Bone marrow (tissue), 2 donors: ENCODE measurements at regions not wholly inside any gene's neighbourhood (a gene's known extent, or its start where the extent isn't known, plus 50 kb on each side); places are given as distances from the start of the nearest gene placed in this dataset.
"Not testable (repeated sequence)": the region's sequence is repeated elsewhere in the genome, so short reads cannot be mapped to it uniquely, and the experiment has no call there.

Source experiments
- DNase-seq, 2 donors: peaks; one replicate each; lab custom pipeline; 2025; lab: John Stamatoyannopoulos, UW

DNA sequence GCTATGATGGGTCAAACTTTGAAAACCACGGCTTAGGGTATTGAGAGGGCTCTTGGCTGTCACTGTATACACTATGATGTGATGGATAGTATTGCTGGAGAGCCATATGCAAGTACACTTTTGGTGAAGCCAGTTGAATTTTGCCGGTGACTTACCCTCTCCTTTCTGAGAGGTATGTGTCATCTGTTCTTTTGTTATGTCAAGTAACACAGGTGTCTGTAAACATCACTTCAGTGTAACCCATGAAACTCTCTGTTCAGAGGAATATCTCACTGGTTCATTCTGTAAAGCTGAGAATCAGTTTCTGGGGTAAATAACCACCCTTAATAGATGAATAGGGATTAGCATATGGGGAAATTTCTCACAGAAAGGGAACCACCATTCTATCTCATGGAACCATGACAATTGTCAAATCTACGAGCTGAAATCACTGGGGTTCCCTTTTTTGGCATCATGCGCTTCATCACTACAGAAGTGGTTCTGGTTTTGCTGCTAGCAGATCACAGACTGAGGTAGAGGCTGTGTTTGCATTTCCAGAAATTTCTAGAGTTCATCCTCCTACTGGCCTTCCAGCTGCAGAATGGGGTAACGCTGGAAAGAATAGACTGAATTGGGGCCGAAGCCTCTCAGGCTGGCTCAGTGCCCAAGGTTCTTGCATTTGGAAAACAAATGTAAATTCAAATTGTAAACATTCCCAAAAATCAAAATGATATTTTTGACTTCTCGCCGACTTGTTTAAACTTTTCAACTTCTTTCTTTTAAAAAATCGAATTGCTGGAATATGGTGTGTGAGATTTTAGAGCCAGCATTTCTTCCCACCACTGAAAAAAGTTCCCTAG, 83.3 kb upstream of the CREB5 start:
- DNase-seq = no peak

- DNase-seq = no peak
Observed at GRCh38 chr7:28329661-28330363, 82.5 kb upstream of the CREB5 start.

GRCh38 chr7:28330384-28331070, 81.8 kb upstream of the CREB5 start:
- DNase-seq = no peak

- no peak for DNase-seq
Observed at GRCh38 chr7:28332046-28332445, 80.3 kb upstream of the CREB5 start.

DNA sequence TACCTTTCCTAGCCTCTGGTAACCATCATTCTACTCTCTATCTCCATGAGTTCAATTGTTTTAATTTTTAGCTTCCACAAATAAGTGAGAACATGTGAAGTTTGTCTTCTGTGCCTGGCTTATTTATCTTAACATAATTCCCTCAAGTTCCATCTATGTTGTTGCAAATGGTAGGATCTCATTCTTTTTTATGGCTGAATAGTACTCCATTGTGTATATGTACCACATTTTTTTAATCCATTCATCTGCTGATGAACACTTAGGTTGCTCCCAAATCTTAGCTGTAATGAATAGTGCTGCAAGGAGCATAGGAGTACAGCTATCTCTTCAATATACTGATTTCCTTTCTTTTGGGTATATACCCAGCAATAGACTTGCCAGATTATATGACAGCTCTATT, 78.8 kb upstream of the CREB5 start:
- DNase-seq = not testable (repeated sequence)

- no peak for DNase-seq
Observed at GRCh38 chr7:28336806-28337205, 75.5 kb upstream of the CREB5 start.

DNA sequence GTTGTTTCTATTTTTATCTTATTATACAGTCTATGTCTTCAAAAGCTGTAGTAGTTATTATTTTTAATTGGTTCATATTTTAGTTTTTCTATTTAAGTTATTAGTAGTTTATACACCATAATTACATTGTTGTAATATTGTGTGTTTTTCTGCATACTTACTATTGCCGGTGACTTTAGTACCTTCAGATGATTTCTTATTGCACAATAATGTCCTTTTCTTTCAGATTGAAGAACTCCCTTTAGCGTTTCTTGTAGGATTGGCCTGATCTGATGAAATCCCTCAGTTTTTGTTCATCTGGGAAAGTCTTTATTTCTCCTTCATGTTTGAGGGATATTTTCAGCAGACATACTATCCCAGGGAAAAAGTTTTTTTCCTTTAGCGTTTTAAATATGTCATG, 74.3 kb upstream of the CREB5 start:
- no peak for DNase-seq

DNA sequence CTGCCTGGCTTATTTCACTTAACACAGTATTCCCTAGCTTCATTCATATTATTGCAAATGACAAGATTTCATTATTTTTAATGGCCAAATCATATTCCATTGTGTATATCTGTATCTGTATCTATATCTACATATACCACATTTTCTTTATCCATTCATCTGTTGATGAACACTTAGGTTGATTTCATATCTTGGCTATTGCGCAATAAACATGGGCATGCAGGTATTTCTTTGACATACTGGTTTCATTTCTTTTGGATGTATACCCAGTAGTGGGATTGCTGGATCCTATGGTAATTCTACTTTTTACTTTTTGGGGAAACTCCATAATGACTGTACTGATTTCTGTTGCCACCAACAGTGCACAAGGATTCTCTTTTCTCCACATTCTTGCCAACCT, 68.9 kb upstream of the CREB5 start:
- DNase-seq = no peak

DNA sequence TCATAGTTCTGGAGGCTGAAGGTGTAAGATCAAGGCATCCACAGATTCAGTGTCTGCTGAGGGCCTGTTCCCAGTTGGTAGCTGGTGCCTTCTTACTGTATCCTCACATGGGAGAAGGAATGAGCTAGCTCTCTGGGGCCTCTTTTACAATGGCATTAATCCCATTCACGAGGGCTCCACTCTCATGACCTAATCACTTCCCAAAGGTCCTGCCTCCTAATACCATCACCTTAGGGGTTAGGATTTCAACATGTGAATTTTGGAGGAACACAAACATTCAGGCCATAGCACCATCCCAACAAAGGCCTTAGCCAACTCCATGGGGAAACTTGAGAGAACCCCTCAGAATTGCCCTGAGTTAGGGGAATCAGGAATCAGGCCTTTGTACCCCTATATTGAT, 66.1 kb upstream of the CREB5 start:
- no peak for DNase-seq

GRCh38 chr7:28346676-28347363, 65.5 kb upstream of the CREB5 start:
- no peak for DNase-seq

- DNase-seq = no peak
Observed at GRCh38 chr7:28347475-28348318, 64.6 kb upstream of the CREB5 start.

DNA sequence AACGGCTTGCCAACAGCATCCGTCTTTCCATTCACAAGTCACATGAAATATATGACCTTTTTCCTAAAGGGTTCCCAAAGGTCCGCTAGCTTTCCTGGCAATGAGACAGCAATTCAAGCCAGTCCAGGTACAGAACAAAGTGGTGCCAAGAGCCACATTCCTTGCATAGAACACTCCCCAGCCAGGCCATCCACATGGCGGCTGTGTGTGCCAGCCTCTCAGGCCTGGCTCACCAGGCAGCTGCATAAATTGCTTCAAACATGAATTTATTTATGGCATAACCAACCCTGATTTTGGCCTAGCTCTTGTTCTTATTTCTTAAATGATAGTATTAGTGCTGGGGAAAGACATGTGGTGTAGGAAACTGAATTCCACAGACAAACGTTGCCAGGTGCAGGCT, 63.7 kb upstream of the CREB5 start:
- no peak for DNase-seq

- no peak for DNase-seq
Observed at GRCh38 chr7:28349637-28350036, 62.7 kb upstream of the CREB5 start.

- no peak for DNase-seq
Observed at GRCh38 chr7:28350662-28351061, 61.7 kb upstream of the CREB5 start.

- no peak for DNase-seq
Observed at GRCh38 chr7:28351450-28351849, 60.9 kb upstream of the CREB5 start.

DNA sequence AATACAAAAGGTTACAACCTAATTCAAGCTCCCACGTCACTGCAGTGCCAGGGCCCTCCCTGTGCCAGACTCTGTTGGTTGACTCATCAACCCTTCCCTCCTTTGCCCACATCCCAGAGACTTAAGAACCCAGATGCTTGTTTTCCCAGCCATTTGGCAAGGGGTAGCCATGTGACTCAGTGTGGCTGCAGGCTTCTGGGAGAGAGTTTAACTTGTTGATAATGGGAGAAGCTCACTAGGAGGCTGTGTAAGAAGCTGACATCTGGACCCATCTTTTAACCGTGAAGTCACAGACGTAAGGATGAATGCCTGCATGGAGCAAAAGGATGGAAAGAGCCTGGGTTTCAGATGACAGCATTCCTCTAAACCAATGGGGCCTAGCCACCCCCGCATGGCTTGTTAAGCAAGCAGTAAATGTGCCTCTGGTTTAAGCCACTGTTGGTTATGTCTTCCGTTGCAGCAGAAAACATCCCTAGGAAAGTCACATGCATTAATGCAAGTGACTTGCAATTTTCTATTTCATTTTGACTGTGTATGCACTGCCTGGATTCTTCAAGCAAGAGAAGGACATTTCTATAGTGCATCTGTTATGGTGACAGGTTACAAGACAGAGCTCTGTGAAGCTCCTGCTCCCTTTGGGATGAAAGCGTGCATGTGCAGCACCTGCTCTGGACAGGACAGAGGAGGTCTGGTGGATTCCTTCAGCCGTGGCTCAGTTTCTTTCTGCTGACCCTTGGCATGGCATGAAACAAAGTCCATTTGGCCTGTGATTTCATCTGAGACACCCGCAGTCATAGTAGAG, 57.5 kb upstream of the CREB5 start:
- no peak for DNase-seq

DNA sequence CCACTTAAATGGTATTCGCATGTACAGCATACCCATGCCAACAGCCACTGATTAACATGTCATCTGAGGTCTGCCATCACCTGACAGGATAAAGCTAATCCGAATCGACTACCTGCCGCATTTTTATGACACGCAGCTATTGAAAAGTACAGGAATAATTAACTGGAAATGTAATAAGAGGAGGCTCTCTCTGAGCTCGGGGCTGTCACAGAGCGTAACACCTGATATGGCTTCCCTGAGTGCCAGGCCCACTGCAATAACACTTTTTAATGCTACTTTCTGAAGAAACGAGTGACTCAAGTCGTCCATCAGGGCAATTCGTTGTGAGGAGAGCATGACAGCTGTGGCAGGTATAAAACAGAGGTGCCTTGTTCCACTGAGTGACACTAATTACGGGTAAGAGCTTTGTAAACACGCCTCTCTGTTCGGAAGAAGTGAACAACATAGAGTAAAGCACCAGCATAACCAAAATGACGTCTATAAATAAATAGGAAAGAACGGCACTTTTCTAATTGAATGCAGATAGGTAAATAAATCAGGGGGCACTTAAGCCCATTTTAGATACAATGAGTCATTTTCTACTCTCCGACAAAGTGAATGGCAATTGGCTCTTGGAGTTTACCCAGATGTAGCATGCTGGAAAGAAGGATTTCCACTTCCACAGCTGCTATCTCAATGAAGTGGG, 56.5 kb upstream of the CREB5 start:
- DNase-seq = no peak

GRCh38 chr7:28356619-28357018, 55.7 kb upstream of the CREB5 start:
- no peak for DNase-seq

GRCh38 chr7:28358423-28358868, 53.9 kb upstream of the CREB5 start:
- no peak for DNase-seq

- DNase-seq = no peak
Observed at GRCh38 chr7:28360739-28361138, 51.6 kb upstream of the CREB5 start.
